H1 (cell line): ENCODE measurements at regions not wholly inside any gene's neighbourhood (a gene's known extent, or its start where the extent isn't known, plus 50 kb on each side); places are given as distances from the start of the nearest gene placed in this dataset.

Experiments used
- CTCF ChIA-PET: fragments of 300-600 bp; sonication (Branson Sonifier 250); formaldehyde crosslinking; loops from one replicate; lab custom pipeline; 2021; ENCODE audit not compliant: partially characterized antibody; lab: Charles Lee
- POLR2A ChIA-PET: fragments of 300-600 bp; sonication (Branson Sonifier 250); formaldehyde crosslinking; loops from one replicate; lab custom pipeline; 2021; ENCODE audit warnings: inconsistent platforms; ENCODE audit not compliant: partially characterized antibody; lab: Charles Lee
- DNase-seq, 2 experiments: peaks; one replicate each; pipeline versions ENCODE4 v3.0.0 to v3.0.0-alpha.2; 2010 to 2022; ENCODE audit warnings: low spot score in 2 of 2, low read depth in 1 of 2, mixed read lengths in 1 of 2
- FAIRE-seq: peaks from 2 replicates; lab custom pipeline; 2011; peaks lifted over from hg19 to GRCh38; lab: Jason Lieb, UNC
- H2AFZ ChIP-seq: 2 replicates; pipeline ENCODE4 v1.8.1; 2012; ENCODE audit warnings: low read length, inconsistent platforms
- H2AK5ac ChIP-seq: 2 replicates; pipeline ENCODE4 v1.6.1; 2013; ENCODE audit warnings: low read depth, low read length
- H2BK120ac ChIP-seq: replicated peaks from 2 replicates; pipeline ENCODE3; 2013; ENCODE audit warnings: low read depth, low read length, inconsistent platforms
- H2BK12ac ChIP-seq: 2 replicates; pipeline ENCODE4 v1.6.1; 2013; ENCODE audit warnings: low read depth, low read length
- H2BK15ac ChIP-seq: 2 replicates; pipeline ENCODE4 v1.6.1; 2013; ENCODE audit warnings: low read length
- H2BK20ac ChIP-seq: 2 replicates; pipeline ENCODE4 v1.6.1; 2013; ENCODE audit warnings: low read length
- H2BK5ac ChIP-seq: 2 replicates; pipeline ENCODE4 v1.6.1; 2013; ENCODE audit warnings: low read depth, low read length
- H3K14ac ChIP-seq: 2 replicates; pipeline ENCODE4 v1.6.1; 2013; ENCODE audit warnings: inconsistent platforms; ENCODE audit not compliant: insufficient read length
- H3K18ac ChIP-seq: 2 replicates; pipeline ENCODE4 v1.6.1; 2013; ENCODE audit warnings: low read length; ENCODE audit errors: extremely low read depth
- H3K23ac ChIP-seq: 2 replicates; pipeline ENCODE4 v1.6.1; 2013; ENCODE audit warnings: inconsistent platforms; ENCODE audit not compliant: insufficient read length
- H3K23me2 ChIP-seq: 2 replicates; pipeline ENCODE4 v1.6.1; 2013; ENCODE audit warnings: low read depth, low read length
- H3K27ac ChIP-seq: 2 replicates; pipeline ENCODE4 v1.6.1; 2011; ENCODE audit warnings: low read depth, low read length, inconsistent platforms
- H3K27me3 ChIP-seq, 4 experiments: replicated peaks in 1 of 4; 1 replicate in 1 of 4; 2 replicates in 3 of 4; pipeline versions ENCODE4 v1.6.1 to v1.8.1; 2011 to 2013; ENCODE audit warnings: low read length in 3 of 4, mild to moderate bottlenecking in 3 of 4, inconsistent platforms in 2 of 4, mixed read lengths in 2 of 4, moderate library complexity in 1 of 4; ENCODE audit not compliant: control insufficient read depth in 3 of 4, insufficient read depth in 3 of 4; ENCODE audit errors: extremely low read depth in 1 of 4
- H3K36me3 ChIP-seq, 4 experiments: 2 replicates each; pipeline versions ENCODE4 v1.6.1 to v1.8.1; 2011 to 2013; ENCODE audit warnings: mild to moderate bottlenecking in 4 of 4, low read length in 3 of 4, moderate library complexity in 2 of 4, control low read depth in 1 of 4, inconsistent platforms in 1 of 4; ENCODE audit not compliant: insufficient read depth in 4 of 4, control insufficient read depth in 2 of 4
- H3K4ac ChIP-seq: replicated peaks from 2 replicates; pipeline ENCODE3; 2013; ENCODE audit warnings: low read length, low read depth, mixed read lengths, inconsistent platforms; ENCODE audit not compliant: insufficient read length
- H3K4me1 ChIP-seq, 4 experiments: replicated peaks in 1 of 4; 1 replicate in 1 of 4; 2 replicates in 3 of 4; pipeline versions ENCODE4 v1.6.1 to v1.8.1; 2011 to 2013; ENCODE audit warnings: low read length in 3 of 4, inconsistent platforms in 2 of 4, mixed read lengths in 1 of 4; ENCODE audit not compliant: insufficient read depth in 4 of 4, control insufficient read depth in 3 of 4
- H3K4me2 ChIP-seq, 2 experiments: 2 replicates each; pipeline versions ENCODE4 v1.6.1 to v1.8.1; 2011 to 2013; ENCODE audit warnings: low read depth in 2 of 2, low read length in 2 of 2, control low read depth in 1 of 2, inconsistent platforms in 1 of 2, mild to moderate bottlenecking in 1 of 2; ENCODE audit not compliant: insufficient read depth in 1 of 2
- H3K4me3 ChIP-seq, 4 experiments: fragments of 200-600, 300-600 bp in 1 of 4; sonication (generic), shearing (Covaris generic), sonication (Bioruptor Twin) in 1 of 4; 2 replicates each; pipeline versions ENCODE4 v1.5.1 to v1.8.1; 2011 to 2016; ENCODE audit warnings: low read length in 4 of 4, low read depth in 3 of 4, control low read depth in 2 of 4, inconsistent platforms in 2 of 4, mild to moderate bottlenecking in 2 of 4, mixed read lengths in 1 of 4, moderate library complexity in 1 of 4; ENCODE audit not compliant: insufficient read depth in 2 of 4; ENCODE audit errors: extremely low read depth in 1 of 4
- H3K56ac ChIP-seq: replicated peaks from 2 replicates; pipeline ENCODE3; 2013; ENCODE audit warnings: low read depth, mild to moderate bottlenecking, mixed read lengths, low read length, inconsistent platforms; ENCODE audit not compliant: insufficient read length
- H3K79me1 ChIP-seq: 2 replicates; pipeline ENCODE4 v1.6.1; 2013; ENCODE audit warnings: low read depth, low read length, control low read depth
- H3K79me2 ChIP-seq, 2 experiments: 2 replicates each; pipeline versions ENCODE4 v1.6.1 to v1.8.1; 2012 to 2013; ENCODE audit warnings: low read length in 2 of 2, mild to moderate bottlenecking in 2 of 2, inconsistent platforms in 1 of 2; ENCODE audit not compliant: insufficient read depth in 2 of 2, control insufficient read depth in 1 of 2
- H3K9ac ChIP-seq, 4 experiments: replicated peaks in 1 of 4; 1 replicate in 1 of 4; 2 replicates in 3 of 4; pipeline versions ENCODE4 v1.6.1 to v1.8.1; 2011 to 2013; ENCODE audit warnings: low read depth in 3 of 4, low read length in 3 of 4, control low read depth in 2 of 4, mild to moderate bottlenecking in 2 of 4, moderate library complexity in 2 of 4, inconsistent platforms in 1 of 4; ENCODE audit errors: extremely low read depth in 1 of 4
- H3K9me3 ChIP-seq, 2 experiments: 2 replicates each; pipeline versions ENCODE4 v1.6.1 to v1.8.1; 2012 to 2013; ENCODE audit warnings: mild to moderate bottlenecking in 2 of 2, moderate library complexity in 2 of 2, control low read depth in 1 of 2, inconsistent platforms in 1 of 2, low read depth in 1 of 2, low read length in 1 of 2, mixed read lengths in 1 of 2; ENCODE audit not compliant: insufficient read depth in 2 of 2
- H4K20me1 ChIP-seq, 2 experiments: replicated peaks in 1 of 2; 2 replicates each; pipeline versions ENCODE3 to v1.8.1; 2011 to 2013; ENCODE audit warnings: inconsistent platforms in 2 of 2, low read length in 2 of 2, mild to moderate bottlenecking in 1 of 2; ENCODE audit not compliant: insufficient read depth in 2 of 2, control insufficient read depth in 1 of 2
- H4K5ac ChIP-seq: 2 replicates; pipeline ENCODE4 v1.6.1; 2013; ENCODE audit warnings: low read length, low read depth, mixed read lengths, inconsistent platforms; ENCODE audit not compliant: insufficient read length
- H4K8ac ChIP-seq: 2 replicates; pipeline ENCODE4 v1.8.0; 2013; ENCODE audit warnings: mild to moderate bottlenecking, moderate library complexity, low read length, inconsistent platforms; ENCODE audit not compliant: insufficient read depth; ENCODE audit errors: extremely low read depth
- H4K91ac ChIP-seq: replicated peaks from 2 replicates; pipeline ENCODE3; 2013; ENCODE audit warnings: low read length, mixed read lengths, inconsistent platforms; ENCODE audit not compliant: insufficient read length
- CREB1 ChIP-seq: IDR thresholded peaks from 2 replicates; pipeline ENCODE4 v1.6.1; 2012; ENCODE audit warnings: inconsistent platforms
- NANOG ChIP-seq: IDR thresholded peaks from 2 replicates; pipeline ENCODE4 v1.6.1; 2011; ENCODE audit warnings: low read length, low read depth, mild to moderate bottlenecking, inconsistent platforms; ENCODE audit not compliant: insufficient read depth, poor library complexity, severe bottlenecking
- SP1 ChIP-seq: IDR thresholded peaks from 2 replicates; pipeline ENCODE4 v1.6.1; 2011; ENCODE audit warnings: low read depth, low read length
- WGBS, 2 experiments: shearing (Covaris generic) in 1 of 2; methylation state at CpG; one replicate each; pipeline versions ENCODE4 v1.1.6 to v1.1.7; 2013 to 2015; ENCODE audit warnings: low lambda C conversion rate in 2 of 2, mixed read lengths in 2 of 2, inconsistent platforms in 1 of 2, low coverage in 1 of 2, missing lambda C conversion rate in 1 of 2; ENCODE audit not compliant: insufficient replicate concordance in 2 of 2, insufficient coverage in 1 of 2, insufficient read length in 1 of 2; ENCODE audit errors: extremely low coverage in 1 of 2, missing lambda C conversion rate in 1 of 2; 5-methylcytosine and 5-hydroxymethylcytosine counted together

DNA sequence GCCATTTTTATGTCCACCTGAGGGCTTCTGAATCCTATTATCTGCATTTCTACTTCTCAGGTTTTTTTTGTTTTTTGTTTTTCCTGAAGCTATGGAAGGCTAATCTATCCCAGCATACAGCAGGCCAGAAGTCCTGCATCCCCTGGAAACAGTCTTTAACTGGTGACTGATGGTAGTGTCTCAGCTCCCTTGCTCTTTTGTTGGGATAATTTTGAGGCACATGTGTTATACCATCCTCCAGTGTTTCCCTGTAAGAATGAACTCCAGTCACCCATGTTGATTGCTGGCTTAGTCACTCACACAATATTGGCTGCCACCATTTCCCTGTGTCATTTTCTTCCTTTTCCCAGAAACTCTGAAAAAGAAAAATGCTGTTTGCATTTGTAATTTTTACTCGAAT, 1094.0 kb upstream of the LRRN3 start (continued):
- no peak for TF ChIP-seq NANOG
- TF ChIP-seq, all 59 proteins: peak for 0

DNA sequence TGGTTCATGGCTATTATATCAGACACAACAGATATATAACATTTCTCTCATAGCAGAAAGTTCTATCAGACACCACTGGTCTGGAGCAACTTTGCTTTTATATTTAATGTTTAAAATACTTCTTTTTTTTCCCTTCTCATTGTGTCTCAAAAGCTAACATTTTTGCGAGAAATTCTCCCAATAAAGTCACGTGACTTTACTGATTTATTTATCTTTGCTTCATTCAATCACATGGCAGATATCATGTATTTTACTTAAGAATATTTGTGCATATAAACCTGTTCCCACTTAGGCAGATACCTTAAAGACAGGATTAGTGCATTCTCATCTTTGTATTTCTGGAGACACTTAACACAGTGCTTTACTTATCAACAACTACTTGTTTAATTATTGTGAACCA, 1093.1 kb upstream of the LRRN3 start:
- Histone ChIP-seq H2BK12ac (no peak overlapping the region), H2AFZ (no peak overlapping the region), H4K8ac (no peak overlapping the region), H3K4me1 (no peaks in the 10 kb centered on the region), H2BK5ac (no peak overlapping the region), H3K36me3 (no peaks in the 10 kb centered on the region; a peak in 1 of 8 replicates), H3K9me3 (no peaks in the 10 kb centered on the region), H4K20me1 (no peaks in the 10 kb centered on the region), H3K79me1 (no peaks in the 10 kb centered on the region), H3K79me2 (no peaks in the 10 kb centered on the region), H2BK15ac (no peak overlapping the region), H4K91ac (no peak overlapping the region), H3K23me2 (no peaks in the 10 kb centered on the region; the same call in 1 of the 2 replicates), H3K18ac (no peak overlapping the region), H3K4me2 (no peak overlapping the region), H3K4me3 (no peak overlapping the region), H3K27me3 (no peaks in the 10 kb centered on the region), H4K5ac (no peak overlapping the region), H3K56ac (no peak overlapping the region), H3K14ac (no peak overlapping the region), H3K27ac (no peak overlapping the region), H2AK5ac (no peak overlapping the region), H3K4ac (no peak overlapping the region), H2BK20ac (no peak overlapping the region), H2BK120ac (no peak overlapping the region), H3K23ac (no peak overlapping the region), H3K9ac (no peak overlapping the region)
- 88% methylated on average over 2 of the region's 2 CpGs; no CpG with 5 or more reads in 1 of the 2 experiments for WGBS, 2 experiments
- ChIA-PET CTCF (no interaction called here), POLR2A (no interaction called here)
- no peak for DNase-seq
- FAIRE-seq: no peak
- TF ChIP-seq CREB1 (no peak), SP1 (no peak)
